A549 (cell line): ENCODE measurements at regions not wholly inside any gene's neighbourhood (a gene's known extent, or its start where the extent isn't known, plus 50 kb on each side); places are given as distances from the start of the nearest gene placed in this dataset.

ENCODE experiments used
- ATAC-seq, 2 experiments: fragments of 200-7000 bp in 1 of 2; fragments of >200 bp in 1 of 2; cut with Nextera tagmentation in 1 of 2; cut with Tn5 transposase in 1 of 2; 3 replicates each; pipeline versions ENCODE4 v1.8.0 to v1.9.1; 2018 to 2020; ENCODE audit warnings: mild to moderate bottlenecking in 1 of 2, moderate library complexity in 1 of 2
- CTCF ChIA-PET: fragments of 300-600 bp; sonication (Branson Sonifier 250); formaldehyde crosslinking; extraction: SDS; loops from one replicate; lab custom pipeline; 2021; ENCODE audit warnings: antibody characterized with exemption, inconsistent platforms; lab: Yijun Ruan, JAX
- POLR2A ChIA-PET: fragments of 350-600 bp; formaldehyde crosslinking; extraction: SDS; loops from one replicate; lab custom pipeline; 2021; ENCODE audit warnings: antibody characterized with exemption, inconsistent platforms; lab: Yijun Ruan, JAX
- DNase-seq, 2 experiments: peaks; one replicate each; pipeline versions ENCODE4 v3.0.0 to v3.0.0-alpha.2; 2011 to 2016; ENCODE audit warnings: low read depth in 1 of 2, low spot score in 1 of 2
- FAIRE-seq: peaks from 2 replicates; lab custom pipeline; 2011; peaks lifted over from hg19 to GRCh38; lab: Jason Lieb, UNC
- H3K27ac ChIP-seq, 2 experiments: fragments of >200 bp; sonication (Bioruptor Twin); formaldehyde crosslinking; 3 replicates each; pipeline ENCODE4 v1.5.1; 2016 to 2017
- H3K4me1 ChIP-seq: fragments of >200 bp; sonication (Bioruptor Twin); formaldehyde crosslinking; 3 replicates; pipeline ENCODE4 v1.6.1; 2016
- H3K4me2 ChIP-seq: fragments of >200 bp; sonication (Bioruptor Twin); formaldehyde crosslinking; 3 replicates; pipeline ENCODE4 v1.6.1; 2016
- H3K4me3 ChIP-seq: fragments of >200 bp; sonication (Bioruptor Twin); formaldehyde crosslinking; 3 replicates; pipeline ENCODE4 v1.5.1; 2016
- H3K9me3 ChIP-seq: fragments of >200 bp; sonication (Bioruptor Twin); formaldehyde crosslinking; 3 replicates; pipeline ENCODE4 v1.6.1; 2016
- CBX2 ChIP-seq: fragments of 200-600 bp; sonication (generic); IDR thresholded peaks from 2 replicates; pipeline ENCODE4 v1.6.1; 2016; ENCODE audit warnings: low read depth, mild to moderate bottlenecking, borderline replicate concordance
- CBX8 ChIP-seq: fragments of 200-600 bp; sonication (generic); IDR thresholded peaks from 2 replicates; pipeline ENCODE4 v1.6.1; 2016
- E2F6 ChIP-seq: IDR thresholded peaks from 2 replicates; pipeline ENCODE4 v1.6.1; 2012; ENCODE audit warnings: low read depth, borderline replicate concordance
- EP300 ChIP-seq, 2 experiments: fragments of >200 bp; sonication (Bioruptor Twin); formaldehyde crosslinking; IDR thresholded peaks; 2 replicates in 1 of 2; 3 replicates in 1 of 2; pipeline ENCODE4 v1.6.1; 2016 to 2017
- HMGXB4 ChIP-seq: fragments of 250-450 bp; sonication (Bioruptor Pico); IDR thresholded peaks from 2 replicates; pipeline ENCODE4 v1.5.0; 2021; ENCODE audit warnings: mild to moderate bottlenecking, moderate library complexity, borderline replicate concordance
- HOXA7 ChIP-seq: fragments of 250-450 bp; sonication (Bioruptor Pico); IDR thresholded peaks from 2 replicates; pipeline ENCODE4 v1.5.0; 2020; ENCODE audit warnings: mild to moderate bottlenecking, moderate library complexity
- HOXB13 ChIP-seq: fragments of 250-450 bp; sonication (Bioruptor Pico); IDR thresholded peaks from 2 replicates; pipeline ENCODE4 v1.5.0; 2020; ENCODE audit warnings: low read depth, mild to moderate bottlenecking, moderate library complexity
- HOXB5 ChIP-seq: fragments of 250-450 bp; sonication (Bioruptor Pico); IDR thresholded peaks from 2 replicates; pipeline ENCODE4 v1.5.0; 2020; ENCODE audit warnings: mild to moderate bottlenecking, moderate library complexity
- KDM1A ChIP-seq: fragments of 200-600 bp; sonication (generic); IDR thresholded peaks from 2 replicates; pipeline ENCODE4 v1.6.1; 2016; ENCODE audit warnings: low read depth, mild to moderate bottlenecking
- MAFK ChIP-seq: fragments of 450-650 bp; IDR thresholded peaks from 2 replicates; pipeline ENCODE4 v1.6.1; 2014; ENCODE audit not compliant: partially characterized antibody
- MAX ChIP-seq: IDR thresholded peaks from 2 replicates; pipeline ENCODE4 v1.6.1; 2012
- MYC ChIP-seq: IDR thresholded peaks from 2 replicates; pipeline ENCODE4 v1.6.1; 2012; ENCODE audit warnings: mild to moderate bottlenecking, inconsistent platforms, low read length, improper control_type of control experiment, borderline replicate concordance
- NFE2L2 ChIP-seq: fragments of 150-350 bp; conservative IDR thresholded peaks from 2 replicates; pipeline ENCODE4 v1.6.1; 2014; ENCODE audit warnings: low read length
- PBX3 ChIP-seq: IDR thresholded peaks from 2 replicates; pipeline ENCODE4 v1.6.1; 2012
- RAD21 ChIP-seq, 2 experiments: fragments of >200 bp in 1 of 2; sonication (Bioruptor Twin) in 1 of 2; formaldehyde crosslinking in 1 of 2; IDR thresholded peaks in 1 of 2; conservative IDR thresholded peaks in 1 of 2; 2 replicates in 1 of 2; 3 replicates in 1 of 2; pipeline ENCODE4 v1.6.1; 2012 to 2018; ENCODE audit warnings: inconsistent platforms in 1 of 2
- RARB ChIP-seq: fragments of 250-450 bp; sonication (Bioruptor Pico); IDR thresholded peaks from 2 replicates; pipeline ENCODE4 v1.8.0; 2021; ENCODE audit warnings: mild to moderate bottlenecking, moderate library complexity
- RFX5 ChIP-seq: fragments of 450-650 bp; IDR thresholded peaks from 2 replicates; pipeline ENCODE4 v1.7.1; 2014; ENCODE audit warnings: antibody characterized with exemption, mild to moderate bottlenecking, moderate library complexity
- RNF2 ChIP-seq: fragments of 200-600 bp; sonication (generic); IDR thresholded peaks from 2 replicates; pipeline ENCODE4 v1.6.1; 2016; ENCODE audit warnings: low read depth, mild to moderate bottlenecking, antibody characterized with exemption, moderate library complexity, borderline replicate concordance
- SMC3 ChIP-seq: fragments of >200 bp; sonication (Bioruptor Twin); formaldehyde crosslinking; IDR thresholded peaks from 3 replicates; pipeline ENCODE4 v1.6.1; 2018; ENCODE audit warnings: inconsistent platforms
- USF2 ChIP-seq: fragments of 450-650 bp; IDR thresholded peaks from 2 replicates; pipeline ENCODE4 v1.6.1; 2014; ENCODE audit warnings: antibody characterized with exemption
- WGBS: methylation state at CpG from one replicate; pipeline ENCODE4 v1.1.6; 2017; ENCODE audit errors: missing lambda C conversion rate; 5-methylcytosine and 5-hydroxymethylcytosine counted together
- TF ChIP-seq, protein P1 (sequence below): fragments of >200 bp; sonication (Bioruptor Twin); formaldehyde crosslinking; IDR thresholded peaks from 2 replicates; pipeline ENCODE4 v1.6.1; 2016

- TF ChIP-seq PBX3: no peak
- TF ChIP-seq, all 56 proteins: peak for 0
Observed at GRCh38 chr14:66388516-66388915, 97.7 kb upstream of the CCDC196 start (continued).

DNA sequence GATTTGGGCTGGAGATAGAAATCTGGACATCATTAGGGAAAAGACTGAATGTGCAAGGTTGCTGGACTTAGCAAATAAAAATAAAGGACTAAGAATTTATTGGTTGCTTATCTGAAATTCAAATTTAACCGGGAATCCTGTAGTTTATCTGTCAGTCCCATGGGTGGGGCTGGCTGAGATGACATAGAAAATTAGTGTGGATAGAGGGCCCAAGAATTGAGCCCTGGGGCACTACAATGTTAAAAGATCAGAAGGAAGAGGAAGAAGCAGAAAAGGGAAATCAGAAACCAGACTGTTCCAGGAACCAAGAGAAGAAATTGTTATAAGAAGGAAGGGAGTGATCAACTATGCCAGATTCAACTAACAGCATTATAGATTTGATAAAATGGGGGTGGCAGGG is 96.7 kb upstream of the CCDC196 start:
- FAIRE-seq: no peak

DNA sequence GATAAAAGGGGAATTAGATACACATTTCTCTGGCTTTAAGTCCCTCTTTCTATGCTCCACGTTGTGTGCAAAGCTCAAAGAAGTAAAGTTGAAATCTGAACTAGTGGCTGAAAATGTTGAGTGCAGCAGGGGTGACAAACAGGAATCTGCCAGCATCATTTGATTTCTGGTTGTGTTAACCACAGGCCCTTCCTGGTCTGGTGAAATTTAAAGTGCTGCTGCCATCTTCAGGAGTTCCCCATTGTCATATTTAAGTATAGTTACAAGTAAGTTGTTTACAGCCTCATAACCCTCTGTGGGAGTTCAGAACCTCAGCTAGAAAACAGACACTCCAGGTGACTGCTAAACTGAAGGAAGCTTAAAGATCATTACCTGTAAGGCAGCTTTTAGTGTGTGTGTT is 90.9 kb upstream of the CCDC196 start:
- H3K4me2 ChIP-seq: no peak overlapping the region
- WGBS: 0% methylated on average over 1 of the region's 1 CpG
- CTCF ChIA-PET: interaction anchor here (1.3 to 2.5 kb wide), 2 partner anchors 36 to 48 kb away, joined by 3 to 19 read pairs; no protein-coding TSS in a partner anchor
- no peak for FAIRE-seq
- H3K4me1 ChIP-seq: no peaks in the 10 kb centered on the region
- no peak for TF ChIP-seq RNF2
- no peak for TF ChIP-seq USF2
- no peak for TF ChIP-seq EP300 (IDR thresholded peaks at IDR 0.05)
- TF ChIP-seq, all 56 proteins: peak for 0
- Histone ChIP-seq H3K9me3 (no peaks in the 10 kb centered on the region), H3K4me3 (no peak overlapping the region), H3K27ac (no peak overlapping the region)
- DNase-seq: no peak
- POLR2A ChIA-PET: no interaction called here
- ATAC-seq: no peak

More for the DNA sequence above, 96.7 kb upstream of the CCDC196 start:
- DNase-seq (no peak), ATAC-seq (no peak)
- Histone ChIP-seq H3K9me3 (no peaks in the 10 kb centered on the region), H3K4me1 (no peaks in the 10 kb centered on the region), H3K4me3 (no peak overlapping the region), H3K4me2 (no peak overlapping the region), H3K27ac (no peak overlapping the region)
- CTCF ChIA-PET: no interaction called here
- POLR2A ChIA-PET: no interaction called here
- WGBS: 74% methylated on average over 1 of the region's 1 CpG
- TF ChIP-seq CBX2 (no peak), HMGXB4 (no peak), KDM1A (no peak), E2F6 (no peak), RARB (no peak), HOXB13 (CRISPR knock-in tag) (no peak), EP300 (IDR thresholded peaks at IDR 0.05) (no peak), RAD21 (conservative IDR thresholded peaks at IDR 0.05 in 1 of 2, IDR thresholded peaks at IDR 0.05 in 1 of 2) (no peak), SMC3 (no peak), NFE2L2 (no peak)
- TF ChIP-seq, protein P1, sequence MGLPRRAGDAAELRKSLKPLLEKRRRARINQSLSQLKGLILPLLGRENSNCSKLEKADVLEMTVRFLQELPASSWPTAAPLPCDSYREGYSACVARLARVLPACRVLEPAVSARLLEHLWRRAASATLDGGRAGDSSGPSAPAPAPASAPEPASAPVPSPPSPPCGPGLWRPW: no peak

DNA sequence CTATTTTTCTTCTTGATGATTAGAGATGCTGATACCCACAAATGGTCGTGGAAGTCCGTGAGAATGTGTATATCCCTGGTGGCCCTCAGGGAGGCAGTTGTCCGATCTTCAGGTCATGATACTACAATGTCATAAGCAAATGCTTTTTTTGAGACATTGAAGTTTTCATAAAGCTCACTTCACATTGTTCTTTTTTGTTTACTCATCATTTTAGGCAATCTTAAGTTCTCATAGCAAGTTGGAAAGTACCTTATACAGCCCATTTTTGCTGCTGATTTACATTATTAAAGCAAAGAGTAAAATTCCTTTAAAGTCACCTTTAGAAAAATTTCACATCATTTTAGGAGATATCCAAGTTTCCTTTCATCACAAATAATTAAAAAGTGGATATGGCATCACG is 90.0 kb upstream of the CCDC196 start:
- 6% methylated on average over 4 of the region's 4 CpGs for WGBS
- no peak overlapping the region for H3K4me3 ChIP-seq
- TF ChIP-seq HOXB5 (CRISPR knock-in tag): no peak
- TF ChIP-seq CBX8: no peak
- TF ChIP-seq MYC: no peak
- no peak for TF ChIP-seq HOXA7 (CRISPR knock-in tag)
- TF ChIP-seq MAX: no peak
- peak; percentile 79 for TF ChIP-seq MAFK
- no peak for TF ChIP-seq RFX5
- TF ChIP-seq, all 56 proteins: peak for 1
- no peak for ATAC-seq
- no peak for FAIRE-seq
- Histone ChIP-seq H3K4me1 (no peaks in the 10 kb centered on the region), H3K4me2 (no peak overlapping the region), H3K9me3 (no peaks in the 10 kb centered on the region), H3K27ac (no peak overlapping the region)
- ChIA-PET POLR2A (no interaction called here), CTCF (interaction anchor here (1.3 kb wide), 1 partner anchor 47 kb away, joined by 3 read pairs; no protein-coding TSS in a partner anchor)
- no peak for DNase-seq
